ENCODE measurements at regions not wholly inside any gene's neighbourhood (a gene's known extent, or its start where the extent isn't known, plus 50 kb on each side); places are given as distances from the start of the nearest gene placed in this dataset.

- TF ChIP-seq HDAC2 (IDR thresholded peaks at IDR 0.05) (no peak), POLR2A (IDR thresholded peaks at IDR 0.05; ENCODE audit: low read length) (no peak), JUN (IDR thresholded peaks at IDR 0.05) (no peak), KDM1A (IDR thresholded peaks at IDR 0.05; ENCODE audit: low read depth) (no peak), CEBPB (IDR thresholded peaks at IDR 0.05) (no peak), EP300 (IDR thresholded peaks at IDR 0.05) (no peak), SMC3 (IDR thresholded peaks at IDR 0.05) (no peak)
- TF ChIP-seq, protein P1, sequence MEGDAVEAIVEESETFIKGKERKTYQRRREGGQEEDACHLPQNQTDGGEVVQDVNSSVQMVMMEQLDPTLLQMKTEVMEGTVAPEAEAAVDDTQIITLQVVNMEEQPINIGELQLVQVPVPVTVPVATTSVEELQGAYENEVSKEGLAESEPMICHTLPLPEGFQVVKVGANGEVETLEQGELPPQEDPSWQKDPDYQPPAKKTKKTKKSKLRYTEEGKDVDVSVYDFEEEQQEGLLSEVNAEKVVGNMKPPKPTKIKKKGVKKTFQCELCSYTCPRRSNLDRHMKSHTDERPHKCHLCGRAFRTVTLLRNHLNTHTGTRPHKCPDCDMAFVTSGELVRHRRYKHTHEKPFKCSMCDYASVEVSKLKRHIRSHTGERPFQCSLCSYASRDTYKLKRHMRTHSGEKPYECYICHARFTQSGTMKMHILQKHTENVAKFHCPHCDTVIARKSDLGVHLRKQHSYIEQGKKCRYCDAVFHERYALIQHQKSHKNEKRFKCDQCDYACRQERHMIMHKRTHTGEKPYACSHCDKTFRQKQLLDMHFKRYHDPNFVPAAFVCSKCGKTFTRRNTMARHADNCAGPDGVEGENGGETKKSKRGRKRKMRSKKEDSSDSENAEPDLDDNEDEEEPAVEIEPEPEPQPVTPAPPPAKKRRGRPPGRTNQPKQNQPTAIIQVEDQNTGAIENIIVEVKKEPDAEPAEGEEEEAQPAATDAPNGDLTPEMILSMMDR (IDR thresholded peaks at IDR 0.05) = no peak
Observed at GRCh38 chr2:234849678-234850077, 102.1 kb upstream of the SH3BP4 start.
